ENCODE measurements at regions not wholly inside any gene's neighbourhood (a gene's known extent, or its start where the extent isn't known, plus 50 kb on each side); places are given as distances from the start of the nearest gene placed in this dataset.
"Not testable (repeated sequence)": the region's sequence is repeated elsewhere in the genome, so short reads cannot be mapped to it uniquely, and the experiment has no call there.

DNA sequence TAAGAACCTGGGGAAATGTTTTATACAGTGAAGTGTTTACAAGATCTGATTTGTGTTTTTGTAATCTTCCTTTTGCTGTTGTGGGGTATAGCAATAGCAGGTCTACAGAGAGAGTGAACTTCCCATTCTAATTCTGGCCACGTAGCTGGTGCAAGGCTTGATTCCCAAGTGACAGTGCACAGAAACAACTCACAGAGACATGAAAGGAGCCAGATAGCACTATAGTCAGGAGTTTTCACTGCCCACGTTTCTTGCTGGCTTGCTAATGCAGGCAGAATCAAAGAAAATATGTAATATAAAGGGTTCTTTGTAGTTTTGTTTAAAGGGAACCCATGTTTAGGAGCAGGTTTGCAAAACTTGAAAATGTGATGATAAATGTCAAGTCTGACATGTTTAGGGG, 170.9 kb upstream of the IVNS1ABP start:
- DNase-seq (ENCODE audit: low read depth, low spot score), result no peak

DNA sequence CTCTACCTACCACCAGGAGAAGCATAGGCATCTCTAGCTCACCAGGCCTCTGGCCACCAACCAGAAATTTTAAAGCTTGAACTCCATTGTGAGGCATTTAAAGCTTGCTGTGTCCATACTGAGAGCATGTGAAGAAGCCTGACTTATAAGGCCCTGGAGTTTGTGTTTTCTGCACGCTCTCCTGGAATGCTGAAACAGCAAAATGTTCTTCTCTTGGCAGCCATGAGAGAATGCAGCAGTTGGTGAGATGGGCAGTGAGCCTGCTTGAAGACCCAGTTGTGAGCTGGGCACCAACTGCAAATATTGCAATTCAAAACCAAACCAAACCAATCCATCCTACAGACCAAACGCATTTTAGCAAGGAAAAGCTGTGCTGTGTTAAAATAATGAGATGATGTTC, 170.0 kb upstream of the IVNS1ABP start:
- no peak overlapping the region for H3K4me3 ChIP-seq (ENCODE audit: low read length)
- no peak for DNase-seq (ENCODE audit: low read depth, low spot score)

More for the DNA sequence above, 170.9 kb upstream of the IVNS1ABP start:
- no peak overlapping the region for H3K4me3 ChIP-seq (ENCODE audit: low read length)

DNA sequence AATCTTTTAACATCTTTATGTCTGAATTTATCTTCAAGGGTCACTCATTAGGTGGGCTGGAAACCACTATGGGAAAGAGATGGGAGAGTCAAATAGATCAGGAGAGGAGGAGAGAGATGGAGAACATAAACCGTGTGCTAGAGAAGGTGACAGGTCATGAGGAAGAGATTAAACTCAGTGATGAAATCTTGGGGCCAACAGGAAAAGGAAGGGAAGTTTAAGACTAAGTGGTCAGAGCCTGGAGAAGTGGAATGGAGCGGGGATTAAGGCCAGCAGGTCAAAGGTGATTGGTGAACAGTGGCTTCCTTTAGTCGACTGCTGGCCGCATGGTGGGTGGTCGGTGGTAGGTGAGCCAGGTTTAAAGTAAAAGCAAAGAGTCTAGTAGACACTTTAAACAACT, 169.3 kb upstream of the IVNS1ABP start:
- no peak overlapping the region for H3K4me3 ChIP-seq (ENCODE audit: low read length)
- no peak for DNase-seq (ENCODE audit: low read depth, low spot score)

DNA sequence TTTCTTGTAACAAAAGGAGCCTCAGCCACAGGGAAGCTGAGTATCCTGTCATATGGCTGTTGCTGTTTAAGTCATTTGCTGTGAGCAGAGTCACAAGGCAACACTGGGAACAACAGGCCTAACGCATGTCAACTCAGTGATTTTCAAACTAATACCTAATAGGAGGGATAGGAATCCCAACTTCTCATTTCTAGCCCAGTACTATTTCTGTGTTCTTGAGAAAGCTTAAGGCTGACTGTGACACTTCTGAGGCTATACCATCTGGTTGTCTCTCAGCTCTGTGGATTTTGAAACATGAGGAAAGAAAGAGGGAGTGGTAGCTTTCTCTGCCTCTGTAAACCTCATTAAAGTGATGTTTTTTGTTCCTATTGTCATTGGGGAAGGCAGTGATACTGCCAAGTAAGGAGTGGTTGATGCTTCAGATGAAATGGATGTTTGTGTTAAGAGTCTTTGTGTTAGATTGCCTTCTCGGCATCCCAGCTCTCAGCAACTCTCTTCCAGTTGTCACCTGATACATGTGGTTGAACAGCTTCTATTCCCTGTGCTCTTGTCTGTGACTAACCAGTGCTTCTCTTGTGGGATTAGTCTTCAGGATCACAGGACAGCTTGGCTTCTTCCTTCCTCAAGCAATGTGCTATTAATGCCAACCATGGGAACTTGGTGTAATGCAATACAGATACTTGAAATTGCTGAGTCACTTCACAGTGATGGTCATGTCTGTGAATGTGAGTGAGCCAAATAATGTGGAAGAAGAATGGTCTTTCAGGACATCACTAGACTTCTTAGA, 166.8 kb upstream of the IVNS1ABP start:
- no peak overlapping the region for H3K4me3 ChIP-seq (ENCODE audit: low read length)
- DNase-seq (ENCODE audit: low read depth, low spot score), result no peak

DNA sequence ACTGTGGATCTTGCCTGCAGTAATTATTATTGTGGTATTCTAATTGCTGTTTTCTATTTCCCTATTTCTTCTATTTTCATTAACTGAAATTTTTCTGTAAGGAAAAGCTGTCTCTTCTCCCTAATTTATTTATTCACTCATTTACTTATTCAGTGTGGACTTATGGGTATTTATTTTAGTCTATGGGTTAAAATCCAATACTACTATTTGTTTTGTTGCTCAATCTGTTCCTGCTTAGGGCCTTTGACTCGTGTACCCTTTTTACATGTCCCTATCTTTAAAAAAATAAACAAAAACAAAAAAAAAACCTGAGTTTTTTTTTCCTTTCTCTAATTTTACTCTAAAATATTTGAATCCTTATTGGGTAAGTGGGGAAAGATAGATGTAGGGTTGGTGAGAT, 166.2 kb upstream of the IVNS1ABP start:
- no peak for DNase-seq (ENCODE audit: low read depth, low spot score)
- H3K4me3 ChIP-seq (ENCODE audit: low read length), result no peak overlapping the region

DNA sequence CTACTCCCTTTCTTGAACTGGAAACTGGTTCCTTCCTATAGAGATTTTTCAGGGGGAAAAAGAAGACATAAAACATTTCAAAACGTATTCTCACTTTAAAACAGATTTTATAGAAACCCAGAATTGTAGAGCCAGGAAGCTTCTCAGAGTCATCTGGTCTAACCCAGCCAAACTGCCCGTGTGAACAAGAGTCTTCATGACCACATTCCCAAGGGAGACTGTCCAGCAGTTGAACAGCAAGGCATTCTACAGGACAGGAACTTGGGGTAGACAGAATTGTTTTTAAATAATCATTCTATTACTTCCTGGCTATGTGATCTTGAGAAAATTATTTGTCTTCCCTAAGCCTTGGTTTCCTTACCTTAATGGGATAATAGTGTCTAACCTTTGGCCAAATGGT, 163.5 kb upstream of the IVNS1ABP start:
- no peak for DNase-seq (ENCODE audit: low read depth, low spot score)
- no peak overlapping the region for H3K4me3 ChIP-seq (ENCODE audit: low read length)

DNA sequence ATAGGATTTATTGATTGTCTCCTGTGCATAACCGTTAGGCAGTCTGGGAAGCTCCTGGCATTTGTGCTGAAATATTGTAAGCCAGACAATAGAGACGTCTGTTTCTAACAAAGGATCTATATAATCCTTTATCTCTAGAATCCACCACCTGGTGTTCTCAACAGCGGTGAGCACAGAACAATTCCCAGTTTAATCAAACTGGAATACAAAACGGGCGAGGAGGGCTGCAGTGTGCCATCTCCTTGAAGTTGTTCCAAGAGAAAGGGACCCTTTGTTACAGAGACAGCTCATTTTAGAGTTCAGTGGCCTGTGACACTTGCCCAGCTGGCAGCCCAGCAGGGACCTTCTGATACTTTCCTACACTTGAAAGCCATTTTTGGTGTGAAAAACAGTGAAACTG, 162.8 kb upstream of the IVNS1ABP start:
- no peak for DNase-seq (ENCODE audit: low read depth, low spot score)
- H3K4me3 ChIP-seq (ENCODE audit: low read length), result no peak overlapping the region

DNA sequence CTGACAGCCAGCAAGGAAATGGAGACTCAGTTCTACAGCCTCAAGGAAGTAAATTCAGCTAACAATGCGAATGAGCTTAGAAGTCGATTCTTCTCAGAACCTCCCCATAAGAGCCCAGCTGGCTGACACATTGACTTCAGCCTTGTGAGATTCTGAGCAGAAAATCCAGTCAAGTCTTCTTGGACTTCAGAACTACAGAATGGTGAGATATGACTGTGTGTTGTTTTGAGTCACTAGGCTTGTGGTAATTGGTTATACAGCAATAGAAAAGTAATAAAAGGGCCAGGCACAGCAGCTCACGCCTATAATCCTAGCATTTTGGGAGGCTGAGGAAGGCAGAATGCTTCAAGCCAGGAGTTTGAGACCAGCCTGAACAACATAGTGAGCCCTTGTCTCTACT, 161.8 kb upstream of the IVNS1ABP start:
- DNase-seq (ENCODE audit: low read depth, low spot score), result no peak

DNA sequence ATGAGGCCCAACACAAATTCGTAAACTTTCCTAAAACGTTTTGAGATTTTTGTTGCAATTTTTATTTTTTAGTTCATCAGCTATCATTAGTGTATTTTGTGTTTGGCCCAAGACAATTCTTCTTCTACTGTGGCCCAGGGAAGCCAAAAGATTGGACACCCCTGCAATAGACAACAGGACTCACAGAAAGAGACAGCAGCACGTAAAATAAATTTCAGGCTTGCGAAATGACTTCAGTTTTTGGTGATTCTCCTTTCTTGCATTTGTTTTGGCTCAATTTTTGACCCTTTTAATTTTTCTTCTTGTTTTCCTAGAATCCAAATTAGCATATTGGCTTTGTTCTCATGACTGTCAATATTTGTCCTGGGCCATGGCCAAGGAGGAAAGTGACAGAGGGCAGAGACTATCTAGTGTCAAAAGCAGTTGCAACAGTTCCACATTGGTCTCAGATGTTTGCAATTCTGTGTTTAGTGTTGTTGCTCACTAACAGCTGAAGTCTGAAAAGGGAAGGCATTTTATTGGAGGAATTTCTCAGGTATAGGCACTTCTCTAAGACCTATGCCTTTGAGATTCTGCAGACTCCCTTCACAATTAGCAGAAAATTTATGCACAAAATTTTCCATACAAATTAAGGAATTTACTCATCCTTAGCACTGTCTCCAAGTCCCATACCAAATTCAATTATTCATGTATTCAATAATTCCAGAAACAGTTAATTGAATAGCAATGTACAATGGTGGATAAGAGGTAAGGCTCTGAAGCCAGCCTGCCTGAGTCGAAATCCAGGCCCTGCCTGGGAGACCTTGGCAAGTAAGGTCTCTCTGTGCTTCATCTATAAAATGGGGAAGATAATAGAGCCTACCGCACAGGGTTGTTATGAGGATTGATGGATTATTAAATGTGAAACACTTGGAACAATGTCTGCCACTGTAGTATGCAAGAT, 160.9 kb upstream of the IVNS1ABP start:
- no peak for DNase-seq (ENCODE audit: low read depth, low spot score)
- H3K4me3 ChIP-seq (ENCODE audit: low read length), result no peak overlapping the region

More for the DNA sequence above, 161.8 kb upstream of the IVNS1ABP start:
- no peak overlapping the region for H3K4me3 ChIP-seq (ENCODE audit: low read length)

DNA sequence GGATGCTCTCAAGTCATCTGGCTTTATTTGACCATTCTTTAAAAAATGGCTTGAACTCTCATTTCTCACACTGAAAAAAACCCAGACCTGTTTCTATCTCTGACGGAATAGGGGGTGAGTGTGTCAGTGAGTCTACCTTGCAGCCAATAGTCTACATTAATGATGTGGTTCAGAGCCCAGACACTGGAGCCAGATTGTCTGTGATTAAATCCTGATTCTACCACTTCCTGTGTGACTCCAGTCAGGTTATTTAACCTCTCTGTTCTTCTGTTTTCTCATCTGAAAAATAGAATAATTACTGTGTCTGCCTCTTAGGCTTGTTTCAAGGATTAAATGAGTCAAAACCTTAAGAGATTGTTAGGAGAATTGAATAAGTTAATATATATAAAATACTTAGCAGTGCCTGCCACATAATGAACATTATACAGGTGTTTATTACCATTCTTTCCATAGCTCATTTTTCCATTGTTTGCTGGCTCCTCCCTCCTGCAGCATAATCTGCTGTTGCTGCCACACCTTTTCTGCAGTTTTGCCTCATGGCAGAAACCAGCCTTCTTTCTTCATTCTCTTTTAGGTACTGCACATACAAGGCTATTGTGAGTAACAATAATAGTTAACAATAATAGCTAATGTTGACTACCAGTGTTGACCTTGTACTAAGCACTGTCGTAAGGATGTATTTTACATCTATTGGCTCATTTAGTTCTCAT, 157.6 kb upstream of the IVNS1ABP start:
- H3K4me3 ChIP-seq (ENCODE audit: low read length), result no peak overlapping the region
- DNase-seq (ENCODE audit: low read depth, low spot score), result peak; percentile 35

DNA sequence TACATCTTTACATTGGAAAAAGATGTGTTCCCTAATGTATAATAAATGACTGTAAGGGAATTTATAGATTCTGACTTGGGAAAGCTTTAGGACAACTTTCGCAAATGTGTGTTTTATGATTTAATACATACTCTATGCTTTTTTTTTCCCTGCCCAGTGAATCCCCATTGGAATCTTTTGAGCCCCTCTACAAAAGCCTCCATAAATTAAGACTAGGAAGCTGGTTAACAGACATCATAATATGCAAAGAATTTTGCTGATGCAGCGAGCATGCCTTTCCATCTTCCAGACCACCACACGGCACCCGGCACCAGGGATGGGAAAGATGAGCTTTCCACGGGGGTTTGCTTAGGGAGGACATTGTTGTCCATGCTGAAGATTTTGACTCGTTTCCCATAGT, 156.1 kb upstream of the IVNS1ABP start:
- no peak overlapping the region for H3K4me3 ChIP-seq (ENCODE audit: low read length)
- DNase-seq (ENCODE audit: low read depth, low spot score), result no peak

DNA sequence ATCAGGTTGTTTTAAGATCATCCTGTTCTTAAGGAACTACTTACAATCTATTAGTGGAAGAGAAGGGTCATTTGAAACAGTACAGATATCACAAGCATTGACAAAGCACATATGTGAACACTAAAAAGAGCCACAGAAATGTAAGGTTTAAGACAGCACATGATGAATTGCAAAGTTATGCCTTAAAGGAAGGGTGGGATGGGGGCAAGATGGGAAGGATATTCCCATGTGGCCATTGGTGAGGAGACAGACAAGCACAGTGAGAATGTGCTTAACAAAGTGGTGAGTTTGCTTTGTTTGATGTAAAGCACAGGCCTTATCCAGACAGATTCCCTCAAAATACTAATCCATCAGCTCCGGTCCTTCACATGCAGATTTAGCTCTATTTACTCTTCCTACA, 151.6 kb upstream of the IVNS1ABP start:
- H3K4me3 ChIP-seq (ENCODE audit: low read length), result no peak overlapping the region
- no peak for DNase-seq (ENCODE audit: low read depth, low spot score)

DNA sequence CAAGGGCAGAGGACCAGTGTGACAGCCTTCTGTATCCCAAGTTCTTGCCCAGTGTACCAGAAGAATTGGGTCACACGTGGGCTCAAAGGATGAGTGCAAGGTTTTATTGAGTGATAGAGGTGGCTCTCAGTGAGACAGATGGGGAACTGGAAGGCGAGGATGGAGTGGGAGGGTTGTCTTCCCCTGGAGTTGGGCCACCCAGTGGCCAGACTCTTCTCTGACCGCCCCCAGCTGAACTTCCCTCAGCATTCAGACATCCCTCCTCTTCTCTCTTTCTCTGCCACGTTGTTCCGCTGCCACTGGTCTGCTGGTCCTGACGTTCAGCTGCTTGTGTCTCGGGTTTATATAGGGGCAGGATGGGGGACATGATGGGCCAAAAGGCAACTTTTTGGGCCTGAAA, 150.1 kb upstream of the IVNS1ABP start:
- no peak for DNase-seq (ENCODE audit: low read depth, low spot score)
- H3K4me3 ChIP-seq (ENCODE audit: low read length), result no peak overlapping the region

DNA sequence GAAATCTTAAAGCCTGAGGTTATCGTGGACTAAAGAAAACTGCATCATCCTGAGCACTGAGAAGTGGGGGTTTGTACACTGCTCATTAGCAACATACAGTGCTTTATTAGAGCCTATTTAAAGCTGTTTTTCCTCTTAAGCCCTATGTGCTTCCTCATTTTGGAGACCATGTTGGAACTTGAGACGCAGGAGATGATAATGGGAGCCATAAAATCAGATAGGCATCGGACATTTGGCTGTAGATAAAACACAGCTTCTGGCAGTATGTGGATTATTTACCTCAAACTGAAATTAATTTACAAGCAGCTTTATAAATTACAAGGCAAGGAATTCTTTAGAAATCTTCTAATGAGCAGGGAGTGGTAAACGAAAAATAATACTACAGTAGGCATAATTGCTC, 147.7 kb upstream of the IVNS1ABP start:
- no peak overlapping the region for H3K4me3 ChIP-seq (ENCODE audit: low read length)
- no peak for DNase-seq (ENCODE audit: low read depth, low spot score)

DNA sequence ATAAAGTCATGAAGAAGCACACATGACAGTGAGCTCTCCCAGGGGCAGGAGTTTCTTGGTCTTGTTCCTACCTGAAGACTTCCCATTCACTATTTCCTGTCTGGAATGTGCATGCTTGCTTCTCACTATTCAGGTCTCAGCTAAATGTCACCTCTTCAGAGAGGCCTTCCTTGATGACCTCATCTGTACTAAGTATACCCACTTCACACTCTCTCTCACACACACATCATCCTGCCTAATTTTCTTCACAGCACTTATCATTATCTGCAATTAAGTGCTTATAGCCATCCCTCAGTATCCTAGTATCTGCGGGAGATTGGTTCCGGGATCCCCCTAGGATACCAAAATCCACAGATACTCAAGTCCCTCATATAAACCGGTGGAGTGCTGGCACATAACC, 146.4 kb upstream of the IVNS1ABP start:
- DNase-seq (ENCODE audit: low read depth, low spot score), result no peak

DNA sequence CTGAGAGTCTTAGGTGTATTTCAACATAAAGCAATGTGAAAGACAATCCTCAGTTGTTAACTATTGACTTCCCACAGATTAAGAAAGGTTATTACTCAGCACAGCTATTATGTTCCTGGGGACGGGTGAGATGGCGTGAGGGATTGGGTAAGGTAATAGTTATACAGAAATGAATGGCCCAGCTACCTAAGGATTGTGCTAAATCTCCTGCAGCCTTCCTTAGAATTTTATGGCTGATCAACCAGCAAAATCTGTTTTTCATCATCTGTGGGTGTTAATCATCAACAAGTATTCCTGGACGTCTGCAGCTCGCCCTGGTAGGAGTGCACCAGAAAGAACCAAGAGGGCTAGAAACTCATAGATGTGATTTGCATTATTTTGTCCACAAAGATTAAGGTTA, 146.0 kb upstream of the IVNS1ABP start:
- no peak overlapping the region for H3K4me3 ChIP-seq (ENCODE audit: low read length)
- DNase-seq (ENCODE audit: low read depth, low spot score), result no peak

More for the DNA sequence above, 146.4 kb upstream of the IVNS1ABP start:
- no peak overlapping the region for H3K4me3 ChIP-seq (ENCODE audit: low read length)

DNA sequence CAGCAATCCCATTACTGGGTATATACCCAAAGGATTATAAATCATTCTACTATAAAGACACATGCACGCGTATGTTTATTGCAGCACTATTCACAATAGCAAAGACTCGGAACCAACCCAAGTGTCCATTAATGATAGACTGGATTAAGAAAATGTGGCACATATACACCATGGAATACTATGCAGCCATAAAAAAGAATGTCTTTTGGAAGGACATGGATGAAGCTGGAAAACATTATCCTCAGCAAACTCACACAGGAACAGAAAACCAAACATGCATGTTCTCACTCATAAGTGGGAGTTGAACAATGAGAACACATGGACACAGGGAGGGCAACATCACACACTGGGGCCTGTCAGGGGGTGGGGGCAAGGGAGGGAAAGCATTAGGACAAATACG, 143.7 kb upstream of the IVNS1ABP start:
- not testable (repeated sequence) for DNase-seq (ENCODE audit: low read depth, low spot score); H3K4me3 ChIP-seq (ENCODE audit: low read length)

DNA sequence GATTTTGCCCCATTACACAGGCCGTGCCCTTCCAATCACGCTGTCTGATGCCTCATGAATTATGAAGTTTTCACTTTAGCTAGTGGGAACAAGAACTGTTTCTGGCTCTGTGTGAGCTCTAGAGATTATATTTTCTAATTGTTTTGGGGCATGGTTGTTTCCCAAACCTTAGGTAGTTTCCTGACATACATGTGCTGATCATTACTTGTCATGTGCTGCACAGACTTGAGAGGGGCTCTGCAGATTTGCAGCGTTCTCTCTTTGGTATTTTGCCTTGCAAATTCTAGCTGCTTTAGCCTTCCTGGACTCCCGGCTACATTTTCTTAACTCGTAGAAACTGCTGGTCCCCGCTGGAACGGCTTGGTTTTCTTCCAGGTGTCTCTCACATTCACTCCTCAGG, 142.1 kb upstream of the IVNS1ABP start:
- no peak overlapping the region for H3K4me3 ChIP-seq (ENCODE audit: low read length)
- DNase-seq (ENCODE audit: low read depth, low spot score), result no peak

DNA sequence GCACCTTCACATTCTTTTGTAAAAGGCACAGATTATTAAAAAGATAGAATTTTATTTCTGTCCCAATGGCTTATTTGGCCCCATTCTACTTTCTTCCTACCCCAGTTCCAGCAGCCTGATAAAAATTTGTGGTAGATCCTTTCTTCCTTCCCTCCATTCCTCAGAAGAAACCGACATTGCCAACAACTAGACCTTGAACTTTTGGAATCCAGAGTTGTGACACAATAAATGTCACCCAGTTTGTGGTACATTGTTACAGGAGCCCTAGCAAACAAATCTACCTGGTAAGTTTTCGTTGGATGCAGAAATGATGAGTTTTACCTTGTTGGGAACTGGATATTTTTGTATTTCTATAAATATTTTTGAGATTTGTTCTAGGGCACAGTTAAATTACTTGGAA, 141.6 kb upstream of the IVNS1ABP start:
- no peak for DNase-seq (ENCODE audit: low read depth, low spot score)
- H3K4me3 ChIP-seq (ENCODE audit: low read length), result no peak overlapping the region

All from Jurkat, Clone E6-1 (cell line).